SU-DHL-6 (cell line): ENCODE measurements at regions not wholly inside any gene's neighbourhood (a gene's known extent, or its start where the extent isn't known, plus 50 kb on each side); places are given as distances from the start of the nearest gene placed in this dataset.
"Not testable (repeated sequence)": the region's sequence is repeated elsewhere in the genome, so short reads cannot be mapped to it uniquely, and the experiment has no call there.

Experiments used
- H2AFZ ChIP-seq: fragments of 200-600 bp; sonication (generic); 2 replicates; pipeline ENCODE4 v1.6.1; 2014; ENCODE audit warnings: low read depth, mild to moderate bottlenecking, moderate library complexity, mixed read lengths, antibody characterized with exemption, low read length; ENCODE audit not compliant: severe bottlenecking
- H3F3A ChIP-seq: fragments of 200-600 bp; shearing (Covaris generic); 2 replicates; pipeline ENCODE4 v1.6.0; 2016; ENCODE audit warnings: antibody characterized with exemption, mild to moderate bottlenecking; ENCODE audit not compliant: insufficient read depth
- H3K27ac ChIP-seq: fragments of 200-600 bp; sonication (generic); 2 replicates; pipeline ENCODE4 v1.5.1; 2016; ENCODE audit warnings: low read depth, mild to moderate bottlenecking, low read length, moderate library complexity, mixed read lengths
- H3K27me3 ChIP-seq: fragments of 200-600 bp; sonication (generic), shearing (Covaris generic); 2 replicates; pipeline ENCODE4 v1.6.0; 2014; ENCODE audit warnings: mild to moderate bottlenecking, low read length
- H3K36me3 ChIP-seq: fragments of 200-600 bp; sonication (generic); 2 replicates; pipeline ENCODE4 v1.6.1; 2014; ENCODE audit warnings: mild to moderate bottlenecking, low read length, mixed read lengths
- H3K4me2 ChIP-seq: fragments of 300-600, 200-600 bp; shearing (Covaris generic), sonication (generic); 2 replicates; pipeline ENCODE4 v1.6.0; 2014; ENCODE audit warnings: low read length, low read depth, mild to moderate bottlenecking; ENCODE audit not compliant: poor library complexity, severe bottlenecking
- H3K4me3 ChIP-seq: fragments of 200-600 bp; sonication (generic); 2 replicates; pipeline ENCODE4 v1.5.1; 2014; ENCODE audit warnings: antibody characterized with exemption, low read length, mild to moderate bottlenecking, mixed read lengths; ENCODE audit not compliant: insufficient read depth, poor library complexity, severe bottlenecking
- H3K79me2 ChIP-seq: fragments of 200-600 bp; sonication (generic); 2 replicates; pipeline ENCODE4 v1.6.1; 2014; ENCODE audit warnings: mild to moderate bottlenecking, low read length, moderate library complexity; ENCODE audit not compliant: insufficient read depth
- H3K9ac ChIP-seq: fragments of 200-600 bp; sonication (generic); 2 replicates; pipeline ENCODE4 v1.7.0; 2014; ENCODE audit warnings: mild to moderate bottlenecking, low read length
- H3K9me2 ChIP-seq: fragments of 200-600 bp; sonication (generic); replicated peaks from 2 replicates; pipeline ENCODE4 v1.6.1; 2014; ENCODE audit warnings: low read length; ENCODE audit not compliant: insufficient read depth
- H3K9me3 ChIP-seq: fragments of 200-600 bp; sonication (generic); 2 replicates; pipeline ENCODE4 v1.6.1; 2014; ENCODE audit warnings: low read length, mixed read lengths; ENCODE audit not compliant: insufficient read depth
- H4K20me1 ChIP-seq: fragments of 200-600 bp; sonication (generic); 2 replicates; pipeline ENCODE4 v1.6.1; 2014; ENCODE audit warnings: low read depth, mild to moderate bottlenecking, antibody characterized with exemption, low read length, moderate library complexity, mixed read lengths
- CTCF ChIP-seq: fragments of 200-600 bp; sonication (generic); IDR thresholded peaks from one replicate; pipeline ENCODE4 v1.5.1; 2017; ENCODE audit warnings: antibody characterized with exemption, mild to moderate bottlenecking, low read length, moderate library complexity; ENCODE audit not compliant: insufficient read depth, poor library complexity, severe bottlenecking
- EZH2phosphoT487 ChIP-seq: fragments of 200-600 bp; sonication (generic), shearing (Covaris generic); conservative IDR thresholded peaks from 2 replicates; pipeline ENCODE4 v1.6.1; 2018; ENCODE audit warnings: mild to moderate bottlenecking, antibody characterized with exemption, low read length, moderate library complexity, mixed read lengths

GRCh38 chr17:33704856-33705255, 411.8 kb upstream of the ASIC2 start:
- no peaks in the 10 kb centered on the region for H3K36me3 ChIP-seq
- H3K4me2 ChIP-seq, result no peak overlapping the region
- H3K4me3 ChIP-seq, result no peak overlapping the region
- H3K9me2 ChIP-seq, result no peaks in the 10 kb centered on the region
- no peaks in the 10 kb centered on the region for H3K9me3 ChIP-seq
- H2AFZ ChIP-seq, result no peak overlapping the region
- TF ChIP-seq EZH2phosphoT487 (no peak), CTCF (no peak)
- no peaks in the 10 kb centered on the region for H3F3A ChIP-seq
- H3K79me2 ChIP-seq, result no peaks in the 10 kb centered on the region
- H3K9ac ChIP-seq, result no peak overlapping the region
- no peak overlapping the region for H3K27ac ChIP-seq
- no peaks in the 10 kb centered on the region for H4K20me1 ChIP-seq
- no peaks in the 10 kb centered on the region for H3K27me3 ChIP-seq

GRCh38 chr17:33709881-33710280, 416.8 kb upstream of the ASIC2 start:
- Histone ChIP-seq H3K9ac (no peak overlapping the region), H3K79me2 (no peaks in the 10 kb centered on the region), H3K4me3 (no peak overlapping the region), H3K9me2 (no peaks in the 10 kb centered on the region), H3K36me3 (no peaks in the 10 kb centered on the region), H3K4me2 (no peak overlapping the region), H3K27ac (no peak overlapping the region), H4K20me1 (no peaks in the 10 kb centered on the region), H3K9me3 (no peaks in the 10 kb centered on the region), H2AFZ (no peak overlapping the region), H3F3A (no peaks in the 10 kb centered on the region), H3K27me3 (no peaks in the 10 kb centered on the region)
- TF ChIP-seq EZH2phosphoT487, result no peak
- no peak for TF ChIP-seq CTCF

- Histone ChIP-seq H2AFZ (no peak overlapping the region), H3K36me3 (no peaks in the 10 kb centered on the region), H4K20me1 (no peaks in the 10 kb centered on the region), H3K9me2 (no peaks in the 10 kb centered on the region), H3K79me2 (no peaks in the 10 kb centered on the region), H3K4me2 (no peak overlapping the region), H3K27me3 (no peaks in the 10 kb centered on the region), H3F3A (no peaks in the 10 kb centered on the region), H3K9me3 (no peaks in the 10 kb centered on the region), H3K9ac (no peak overlapping the region), H3K4me3 (no peak overlapping the region), H3K27ac (no peak overlapping the region)
- TF ChIP-seq EZH2phosphoT487 (no peak), CTCF (no peak)
Observed at GRCh38 chr17:33712120-33712519, 419.0 kb upstream of the ASIC2 start.

GRCh38 chr17:33716957-33717356, 423.9 kb upstream of the ASIC2 start:
- Histone ChIP-seq H3K9me3 (no peaks in the 10 kb centered on the region), H3K4me2 (no peak overlapping the region), H3K9me2 (no peaks in the 10 kb centered on the region), H3K36me3 (no peaks in the 10 kb centered on the region), H3K79me2 (no peaks in the 10 kb centered on the region), H3K27ac (no peak overlapping the region), H2AFZ (no peak overlapping the region), H3K4me3 (no peak overlapping the region), H3F3A (no peaks in the 10 kb centered on the region), H3K9ac (no peak overlapping the region), H3K27me3 (no peaks in the 10 kb centered on the region), H4K20me1 (no peaks in the 10 kb centered on the region)
- TF ChIP-seq EZH2phosphoT487, result no peak

GRCh38 chr17:33723736-33724135, 430.6 kb upstream of the ASIC2 start:
- H3K27ac ChIP-seq, H3K27me3 ChIP-seq: not testable (repeated sequence)

More at GRCh38 chr17:33723736-33724135, 430.6 kb upstream of the ASIC2 start:
- not testable (repeated sequence) for H4K20me1 ChIP-seq, H3F3A ChIP-seq, H3K9me3 ChIP-seq, H3K4me3 ChIP-seq, H2AFZ ChIP-seq, H3K4me2 ChIP-seq, H3K36me3 ChIP-seq, H3K9me2 ChIP-seq, H3K79me2 ChIP-seq, H3K9ac ChIP-seq
